AG08395 (cell line): ENCODE measurements at regions not wholly inside any gene's neighbourhood (a gene's known extent, or its start where the extent isn't known, plus 50 kb on each side); places are given as distances from the start of the nearest gene placed in this dataset.

Source experiments
- DNase-seq: peaks from one replicate; pipeline ENCODE4 v3.0.0; 2012; ENCODE audit warnings: mixed read lengths, low spot score

GRCh38 chr12:124395284-124395752 lies 100.4 kb downstream of the RFLNA start:
- no peak for DNase-seq

GRCh38 chr12:124394462-124395128 lies 99.7 kb downstream of the RFLNA start:
- DNase-seq: no peak

- DNase-seq: no peak
Observed at GRCh38 chr12:124393831-124394230, 98.9 kb downstream of the RFLNA start.

GRCh38 chr12:124393414-124393790 lies 98.5 kb downstream of the RFLNA start:
- DNase-seq: no peak

DNA sequence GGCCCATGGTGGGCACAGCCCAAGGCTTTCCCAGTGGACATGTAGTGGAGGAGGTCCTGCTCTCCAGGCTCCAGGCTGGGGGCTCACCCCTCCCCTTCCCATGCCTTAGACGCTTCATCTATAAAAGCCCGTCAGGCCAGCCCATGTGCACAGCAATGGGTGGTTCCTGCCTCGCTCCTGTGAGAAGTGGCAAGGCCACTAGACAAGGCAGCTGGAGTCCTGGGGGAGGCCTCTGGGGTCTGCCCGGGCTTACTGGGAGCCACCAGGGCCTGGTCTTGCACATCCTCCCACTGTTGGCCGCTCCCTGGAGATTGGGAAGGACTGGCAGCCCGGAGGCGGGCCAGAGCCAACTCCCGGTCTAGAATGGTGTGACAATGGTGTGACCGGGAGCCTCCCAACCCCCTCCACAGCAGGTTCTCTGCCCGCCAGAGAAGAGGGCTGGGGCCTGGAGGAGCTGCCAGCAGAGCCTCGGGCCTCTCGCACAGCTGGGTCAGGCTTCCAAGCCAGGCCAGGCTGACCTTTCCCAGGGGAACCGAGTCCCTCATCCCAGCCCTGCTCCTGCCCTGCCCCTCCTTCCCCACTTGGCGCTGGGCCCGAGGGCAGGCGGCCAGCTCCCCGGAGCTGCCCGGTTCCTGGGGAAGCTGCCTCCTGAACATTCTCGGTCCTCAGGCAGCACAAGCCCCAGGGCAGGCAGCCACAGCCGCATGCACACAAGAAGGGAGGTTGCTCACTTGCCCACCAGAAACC lies 97.9 kb downstream of the RFLNA start:
- DNase-seq: peak; percentile 86

DNA sequence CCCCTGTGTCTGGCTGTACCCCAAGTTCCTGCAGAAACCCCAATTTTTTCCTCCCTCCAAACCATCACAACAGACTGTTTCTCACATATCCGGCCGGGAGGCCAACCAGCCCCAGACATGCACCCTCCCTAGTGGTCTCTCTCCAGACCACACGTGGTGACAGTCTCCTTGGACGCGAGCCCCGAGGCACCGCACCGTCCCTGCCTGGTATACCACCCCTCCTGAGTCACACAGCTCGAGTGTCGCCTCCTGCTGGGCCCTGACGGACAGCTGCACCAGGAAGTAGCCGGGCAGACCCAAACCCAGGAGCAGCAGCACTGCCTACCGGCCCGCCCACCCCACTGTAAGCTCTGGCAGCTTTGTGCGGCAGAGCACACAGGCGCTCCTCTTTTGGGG lies 97.4 kb downstream of the RFLNA start:
- peak; percentile 54 for DNase-seq

- peak; percentile 59 for DNase-seq
Observed at GRCh38 chr12:124391340-124392261, 96.7 kb downstream of the RFLNA start.

- peak; percentile 73 for DNase-seq
Observed at GRCh38 chr12:124390442-124391097, 95.7 kb downstream of the RFLNA start.

- DNase-seq: no peak
Observed at GRCh38 chr12:124389725-124390441, 95.0 kb downstream of the RFLNA start.

DNA sequence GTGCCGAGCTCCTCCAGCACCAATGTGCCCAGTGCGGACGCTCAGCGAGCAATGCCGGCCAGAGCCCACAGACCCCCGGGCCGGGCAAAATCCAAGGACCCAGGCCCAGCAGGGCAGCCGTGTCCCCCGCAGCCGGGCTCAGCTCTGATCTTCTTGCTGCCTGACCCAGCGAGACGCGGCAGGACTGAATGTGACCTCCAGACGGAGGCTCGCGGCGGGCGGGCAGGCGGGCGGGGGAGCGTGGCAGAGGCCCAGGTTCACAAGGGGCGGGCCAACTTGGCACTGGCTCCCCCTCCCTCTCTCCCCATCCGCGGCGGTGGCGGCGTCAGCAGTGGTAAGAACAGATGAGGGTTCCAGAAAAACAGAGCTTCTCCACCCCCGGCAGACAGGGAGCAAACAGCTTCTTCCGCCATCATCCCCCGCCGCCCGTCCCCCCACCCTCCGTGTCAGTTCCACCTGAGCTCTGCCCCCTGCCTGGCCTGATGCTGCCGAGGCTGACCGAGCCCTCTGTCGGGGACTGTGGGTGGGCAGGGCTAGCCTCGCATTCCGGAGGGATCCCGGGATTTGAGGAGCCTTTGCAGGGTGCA lies 94.3 kb downstream of the RFLNA start:
- DNase-seq: peak; percentile 79

- peak; percentile 81 for DNase-seq
Observed at GRCh38 chr12:124388679-124389137, 93.8 kb downstream of the RFLNA start.

GRCh38 chr12:124388038-124388671 lies 93.3 kb downstream of the RFLNA start:
- no peak for DNase-seq

DNA sequence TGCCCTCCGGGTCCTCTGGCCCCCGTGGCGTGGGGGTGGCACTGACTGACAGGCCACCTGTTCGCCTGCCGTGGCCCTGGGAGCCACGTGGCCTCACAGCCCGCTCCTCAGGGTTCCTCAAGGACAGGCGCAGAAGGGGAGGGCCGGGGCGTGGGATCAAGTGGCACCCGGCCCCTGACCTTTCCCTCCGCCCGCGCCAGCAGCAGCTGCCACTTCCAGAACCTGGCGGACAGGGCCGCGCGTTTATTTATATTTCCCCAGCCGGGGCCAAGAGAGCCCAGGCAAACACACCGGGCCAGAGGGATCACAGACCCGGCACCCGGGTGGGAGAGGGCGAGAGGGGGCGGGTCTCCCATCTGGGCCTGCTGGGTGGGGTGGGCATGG lies 92.6 kb downstream of the RFLNA start:
- no peak for DNase-seq

GRCh38 chr12:124386661-124387527 lies 92.0 kb downstream of the RFLNA start:
- DNase-seq: no peak

DNA sequence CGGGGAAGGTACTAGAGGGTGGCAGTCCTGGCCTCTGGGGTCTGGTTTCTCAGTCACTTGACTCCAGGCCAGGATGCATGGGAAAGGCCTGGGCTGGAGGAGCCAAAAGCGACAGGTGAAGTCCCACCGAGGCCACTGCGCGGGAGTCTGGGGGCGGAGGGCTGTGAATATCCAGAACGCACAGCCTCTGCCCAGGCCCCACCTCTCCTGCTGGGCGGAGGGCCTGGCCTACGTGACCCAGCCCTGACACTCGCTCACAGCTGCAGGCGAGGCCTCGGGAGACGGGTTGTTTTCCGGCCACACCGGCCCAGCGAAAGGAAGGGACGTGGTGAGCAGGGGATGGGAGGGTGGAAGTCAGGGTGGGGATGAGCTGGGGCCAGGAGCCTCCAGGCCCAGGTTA lies 91.2 kb downstream of the RFLNA start:
- DNase-seq: no peak

DNA sequence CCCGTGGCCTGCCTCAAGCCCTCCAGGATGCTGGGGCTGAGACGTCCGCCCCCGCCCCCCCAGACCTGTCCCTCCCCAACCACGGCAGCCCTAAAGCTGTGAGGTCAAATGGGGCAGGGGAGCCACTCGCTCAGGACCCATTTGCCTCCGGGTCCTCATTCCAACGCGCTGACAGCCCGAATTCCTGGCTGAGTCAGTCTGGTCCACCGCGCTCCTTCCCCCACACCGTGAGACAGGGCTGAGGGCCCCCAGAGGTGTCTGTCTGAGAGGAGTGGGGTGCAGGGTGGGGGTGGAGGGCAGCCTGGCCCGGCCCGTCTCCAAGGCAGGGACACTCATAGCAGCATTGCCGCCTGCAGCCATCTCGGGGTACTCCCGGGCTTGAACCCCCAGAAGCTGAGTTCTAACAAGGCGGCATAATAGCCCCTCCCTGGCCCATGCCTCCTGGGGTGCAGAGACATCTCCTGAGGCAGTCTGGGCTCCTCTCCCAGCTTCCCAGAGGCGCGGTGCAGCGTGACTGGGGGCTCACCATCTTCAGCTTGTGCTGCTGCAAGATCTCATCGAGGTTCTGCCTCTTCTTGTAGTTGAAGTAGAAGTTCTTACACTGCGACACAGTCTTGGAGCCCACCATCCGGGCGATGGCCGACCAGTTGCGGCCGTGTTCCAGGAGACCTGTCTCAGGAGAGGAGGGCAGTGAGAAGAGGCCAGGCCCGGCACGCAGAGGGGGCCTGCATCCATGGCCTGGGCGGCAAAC lies 90.5 kb downstream of the RFLNA start:
- peak; percentile 59 for DNase-seq

DNA sequence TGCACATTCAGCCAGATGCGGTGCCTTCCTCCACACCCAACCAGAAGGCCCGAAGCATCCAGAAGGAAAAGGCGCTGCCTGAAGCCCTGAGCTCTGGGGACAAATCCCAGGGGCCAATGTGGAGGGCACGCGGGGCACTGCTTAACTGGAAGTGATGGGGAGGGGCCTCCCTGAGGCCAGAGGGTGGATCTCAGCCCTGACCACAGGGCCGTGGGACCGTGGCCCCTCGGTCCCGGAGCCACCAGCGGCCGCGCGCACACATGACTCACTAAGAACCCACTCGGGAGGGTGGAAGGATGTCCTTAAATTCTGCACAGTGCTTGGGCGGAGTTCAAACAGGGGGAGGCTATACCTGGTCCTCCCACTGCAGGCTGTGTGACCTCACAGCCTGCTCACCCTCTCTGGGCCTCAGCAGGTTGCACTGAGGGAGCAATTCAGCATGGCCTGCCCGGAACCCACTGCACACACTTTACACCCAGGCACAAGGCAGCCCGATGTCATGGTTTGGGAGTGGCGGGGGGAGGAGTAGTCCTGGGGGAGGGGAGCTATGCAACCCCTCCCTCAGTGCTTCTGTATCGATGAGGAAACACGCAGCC lies 89.5 kb downstream of the RFLNA start:
- no peak for DNase-seq

- no peak for DNase-seq
Observed at GRCh38 chr12:124383028-124383427, 88.1 kb downstream of the RFLNA start.
